Chondrocyte (in vitro differentiated cells): ENCODE measurements at regions not wholly inside any gene's neighbourhood (a gene's known extent, or its start where the extent isn't known, plus 50 kb on each side); places are given as distances from the start of the nearest gene placed in this dataset.

ENCODE experiments used
- DNase-seq: peaks from one replicate; pipeline ENCODE4 v3.0.0; 2021; ENCODE audit warnings: mixed read lengths, low spot score
- H3K27ac Mint-ChIP-seq: one replicate; pipeline ENCODE4 v1.8.0; 2021; ENCODE audit warnings: mild to moderate bottlenecking, moderate library complexity, mixed read lengths; ENCODE audit not compliant: unreplicated experiment
- H3K27me3 Mint-ChIP-seq: 2 replicates; pipeline ENCODE4 v1.8.0; 2021; ENCODE audit warnings: low read depth, mixed read lengths
- H3K36me3 Mint-ChIP-seq: 2 replicates; pipeline ENCODE4 v1.8.0; 2021; ENCODE audit warnings: low read depth, mixed read lengths
- H3K4me1 Mint-ChIP-seq: 2 replicates; pipeline ENCODE4 v1.8.0; 2021; ENCODE audit warnings: low read depth, mild to moderate bottlenecking, mixed read lengths
- H3K4me3 Mint-ChIP-seq: one replicate; pipeline ENCODE4 v1.8.0; 2021; ENCODE audit warnings: mild to moderate bottlenecking, moderate library complexity, mixed read lengths; ENCODE audit not compliant: unreplicated experiment
- H3K9me3 Mint-ChIP-seq: 2 replicates; pipeline ENCODE4 v1.8.0; 2021; ENCODE audit warnings: low read depth, mixed read lengths
- TF ChIP-seq, protein P1 (sequence below): fragments of 200-600 bp; sonication (generic); IDR thresholded peaks from 2 replicates; pipeline ENCODE4 v1.5.0; 2021; ENCODE audit warnings: antibody characterized with exemption, mild to moderate bottlenecking, moderate library complexity

GRCh38 chr3:118228151-118228550 is 806.5 kb downstream of the IGSF11 start:
- no peak overlapping the region for H3K4me3 Mint-ChIP-seq
- no peaks in the 10 kb centered on the region for H3K9me3 Mint-ChIP-seq
- TF ChIP-seq, protein P1, sequence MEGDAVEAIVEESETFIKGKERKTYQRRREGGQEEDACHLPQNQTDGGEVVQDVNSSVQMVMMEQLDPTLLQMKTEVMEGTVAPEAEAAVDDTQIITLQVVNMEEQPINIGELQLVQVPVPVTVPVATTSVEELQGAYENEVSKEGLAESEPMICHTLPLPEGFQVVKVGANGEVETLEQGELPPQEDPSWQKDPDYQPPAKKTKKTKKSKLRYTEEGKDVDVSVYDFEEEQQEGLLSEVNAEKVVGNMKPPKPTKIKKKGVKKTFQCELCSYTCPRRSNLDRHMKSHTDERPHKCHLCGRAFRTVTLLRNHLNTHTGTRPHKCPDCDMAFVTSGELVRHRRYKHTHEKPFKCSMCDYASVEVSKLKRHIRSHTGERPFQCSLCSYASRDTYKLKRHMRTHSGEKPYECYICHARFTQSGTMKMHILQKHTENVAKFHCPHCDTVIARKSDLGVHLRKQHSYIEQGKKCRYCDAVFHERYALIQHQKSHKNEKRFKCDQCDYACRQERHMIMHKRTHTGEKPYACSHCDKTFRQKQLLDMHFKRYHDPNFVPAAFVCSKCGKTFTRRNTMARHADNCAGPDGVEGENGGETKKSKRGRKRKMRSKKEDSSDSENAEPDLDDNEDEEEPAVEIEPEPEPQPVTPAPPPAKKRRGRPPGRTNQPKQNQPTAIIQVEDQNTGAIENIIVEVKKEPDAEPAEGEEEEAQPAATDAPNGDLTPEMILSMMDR, result no peak
- H3K36me3 Mint-ChIP-seq, result no peaks in the 10 kb centered on the region
- no peaks in the 10 kb centered on the region for H3K4me1 Mint-ChIP-seq
- no peaks in the 10 kb centered on the region for H3K27me3 Mint-ChIP-seq
- H3K27ac Mint-ChIP-seq, result no peak overlapping the region
- no peak for DNase-seq

- Mint-ChIP-seq H3K4me3 (no peak overlapping the region), H3K4me1 (no peaks in the 10 kb centered on the region), H3K27ac (no peak overlapping the region), H3K27me3 (no peaks in the 10 kb centered on the region), H3K36me3 (no peaks in the 10 kb centered on the region), H3K9me3 (no peaks in the 10 kb centered on the region)
- TF ChIP-seq, protein P1, result no peak
- no peak for DNase-seq
Observed at GRCh38 chr3:118229196-118229595, 805.5 kb downstream of the IGSF11 start.

DNA sequence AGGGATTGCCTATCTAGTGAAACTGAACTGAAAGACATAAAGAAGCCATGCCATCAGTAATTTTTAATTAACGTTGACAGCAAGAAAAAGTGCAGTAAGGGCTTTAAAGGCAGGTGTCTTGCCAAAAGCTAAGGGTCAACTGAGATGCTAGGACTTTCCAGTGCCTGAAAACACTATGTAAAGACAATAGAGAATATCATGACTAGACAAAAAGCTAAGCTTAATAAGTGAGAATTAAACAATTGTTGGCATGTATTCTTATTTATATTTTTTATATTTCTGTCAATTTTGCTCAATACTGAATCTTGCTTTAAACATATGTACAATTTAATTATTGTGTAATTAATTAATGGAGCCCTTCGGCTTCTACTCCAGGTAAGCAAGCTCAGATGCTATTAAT is 803.1 kb downstream of the IGSF11 start:
- Mint-ChIP-seq H3K36me3 (no peaks in the 10 kb centered on the region), H3K9me3 (no peaks in the 10 kb centered on the region), H3K27ac (no peak overlapping the region), H3K4me3 (no peak overlapping the region), H3K27me3 (no peaks in the 10 kb centered on the region), H3K4me1 (no peaks in the 10 kb centered on the region)
- TF ChIP-seq, protein P1, result no peak
- DNase-seq, result no peak

- no peak for DNase-seq
- H3K27me3 Mint-ChIP-seq, result no peaks in the 10 kb centered on the region
- TF ChIP-seq, protein P1, result no peak
- H3K9me3 Mint-ChIP-seq, result no peaks in the 10 kb centered on the region
- no peaks in the 10 kb centered on the region for H3K36me3 Mint-ChIP-seq
- H3K27ac Mint-ChIP-seq, result no peak overlapping the region
- H3K4me3 Mint-ChIP-seq, result no peak overlapping the region
- no peaks in the 10 kb centered on the region for H3K4me1 Mint-ChIP-seq
Observed at GRCh38 chr3:118239253-118239652, 795.4 kb downstream of the IGSF11 start.

DNA sequence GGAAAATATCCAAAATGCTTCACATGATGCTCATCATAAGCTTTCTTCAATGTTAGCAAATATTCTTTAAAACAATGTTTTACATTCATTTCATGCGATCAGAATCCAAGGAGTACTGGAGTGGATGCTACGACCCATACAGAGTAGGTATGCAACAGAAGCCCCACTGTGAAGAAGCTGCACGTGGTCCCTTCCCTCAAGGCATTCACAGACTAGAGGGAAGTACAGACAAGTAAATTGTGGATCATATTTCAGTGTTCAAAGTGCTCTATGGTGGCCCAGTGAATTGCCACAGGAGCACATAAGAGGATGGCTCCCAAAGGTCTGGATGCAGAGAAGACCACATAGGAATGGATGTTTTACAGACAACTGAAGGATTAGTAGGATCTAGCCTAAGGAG is 789.9 kb downstream of the IGSF11 start:
- Mint-ChIP-seq H3K4me1 (no peaks in the 10 kb centered on the region), H3K9me3 (no peaks in the 10 kb centered on the region), H3K4me3 (no peak overlapping the region), H3K27ac (no peak overlapping the region), H3K36me3 (no peaks in the 10 kb centered on the region), H3K27me3 (no peaks in the 10 kb centered on the region)
- TF ChIP-seq, protein P1, result no peak
- DNase-seq, result no peak
